ENCODE measurements at regions not wholly inside any gene's neighbourhood (a gene's known extent, or its start where the extent isn't known, plus 50 kb on each side); places are given as distances from the start of the nearest gene placed in this dataset.

DNA sequence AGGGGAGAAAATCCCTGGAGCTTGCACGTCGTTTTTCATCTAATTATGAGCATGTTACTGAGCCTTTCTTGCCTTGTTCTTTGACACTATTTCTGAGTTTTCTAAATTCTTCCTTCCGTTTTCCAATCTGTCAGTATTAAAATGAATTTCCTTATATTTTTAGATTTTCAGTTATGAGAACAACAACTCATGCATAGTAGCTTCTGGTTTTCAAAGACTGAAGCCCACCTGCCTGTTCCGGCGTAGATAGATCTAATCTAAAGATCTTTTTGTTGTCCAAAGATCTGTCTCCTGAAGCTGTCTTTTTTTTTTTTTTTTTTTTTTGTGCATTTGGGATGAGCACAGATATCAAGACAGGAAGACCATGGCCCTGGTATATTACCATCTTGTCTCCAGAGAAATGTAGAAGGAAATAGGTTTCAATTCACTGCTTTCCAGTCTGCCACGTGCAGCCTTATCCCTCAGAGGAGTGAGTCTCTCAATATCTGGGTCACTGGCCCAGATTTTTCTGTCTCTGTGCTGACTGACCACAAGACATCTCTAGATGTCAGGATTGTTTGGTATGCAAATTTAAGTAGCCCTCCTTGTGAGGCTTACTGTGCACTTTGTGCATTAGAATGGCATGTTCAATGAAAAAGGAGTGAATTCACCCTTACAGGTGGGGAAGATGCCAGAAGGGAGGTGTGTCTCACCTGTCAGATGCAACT lies 222.3 kb upstream of the TMC3 start:
- no peak for TF ChIP-seq POLR2AphosphoS5 (IDR thresholded peaks at IDR 0.05)
- TF ChIP-seq, protein P1, sequence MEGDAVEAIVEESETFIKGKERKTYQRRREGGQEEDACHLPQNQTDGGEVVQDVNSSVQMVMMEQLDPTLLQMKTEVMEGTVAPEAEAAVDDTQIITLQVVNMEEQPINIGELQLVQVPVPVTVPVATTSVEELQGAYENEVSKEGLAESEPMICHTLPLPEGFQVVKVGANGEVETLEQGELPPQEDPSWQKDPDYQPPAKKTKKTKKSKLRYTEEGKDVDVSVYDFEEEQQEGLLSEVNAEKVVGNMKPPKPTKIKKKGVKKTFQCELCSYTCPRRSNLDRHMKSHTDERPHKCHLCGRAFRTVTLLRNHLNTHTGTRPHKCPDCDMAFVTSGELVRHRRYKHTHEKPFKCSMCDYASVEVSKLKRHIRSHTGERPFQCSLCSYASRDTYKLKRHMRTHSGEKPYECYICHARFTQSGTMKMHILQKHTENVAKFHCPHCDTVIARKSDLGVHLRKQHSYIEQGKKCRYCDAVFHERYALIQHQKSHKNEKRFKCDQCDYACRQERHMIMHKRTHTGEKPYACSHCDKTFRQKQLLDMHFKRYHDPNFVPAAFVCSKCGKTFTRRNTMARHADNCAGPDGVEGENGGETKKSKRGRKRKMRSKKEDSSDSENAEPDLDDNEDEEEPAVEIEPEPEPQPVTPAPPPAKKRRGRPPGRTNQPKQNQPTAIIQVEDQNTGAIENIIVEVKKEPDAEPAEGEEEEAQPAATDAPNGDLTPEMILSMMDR (IDR thresholded peaks at IDR 0.05) = no peak
- no peak for TF ChIP-seq POLR2A (IDR thresholded peaks at IDR 0.05)

Data from transverse colon (tissue), 4 donors.